HG03280 (cell line): ENCODE measurements at regions not wholly inside any gene's neighbourhood (a gene's known extent, or its start where the extent isn't known, plus 50 kb on each side); places are given as distances from the start of the nearest gene placed in this dataset.
"Not testable (repeated sequence)": the region's sequence is repeated elsewhere in the genome, so short reads cannot be mapped to it uniquely, and the experiment has no call there.

Source experiments
- ATAC-seq: cut with Tn5 transposase; IDR thresholded peaks from one replicate; pipeline ENCODE4 v1.9.1; 2021; ENCODE audit warnings: mild to moderate bottlenecking, moderate library complexity; ENCODE audit not compliant: unreplicated experiment

DNA sequence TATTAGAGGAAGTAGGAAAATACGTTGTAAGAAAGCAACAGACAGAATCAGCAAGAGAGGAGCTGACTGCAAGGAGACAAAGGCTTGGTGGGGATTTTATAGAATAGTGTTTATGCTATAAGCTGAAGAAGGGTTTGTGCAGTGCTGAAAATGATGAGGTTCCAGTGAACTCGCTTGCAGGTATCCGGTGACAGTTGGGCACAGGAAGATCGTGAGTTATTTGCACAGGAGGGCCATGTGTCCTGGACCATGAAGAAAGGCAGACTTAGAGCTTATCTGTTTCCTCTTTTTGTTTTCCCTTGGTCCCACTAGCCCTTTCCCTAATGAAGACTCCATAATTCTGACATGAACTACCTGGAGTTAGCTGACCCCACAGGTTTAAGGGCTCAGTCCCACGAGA is 61.4 kb downstream of the NXNL2 start:
- ATAC-seq: no peak

DNA sequence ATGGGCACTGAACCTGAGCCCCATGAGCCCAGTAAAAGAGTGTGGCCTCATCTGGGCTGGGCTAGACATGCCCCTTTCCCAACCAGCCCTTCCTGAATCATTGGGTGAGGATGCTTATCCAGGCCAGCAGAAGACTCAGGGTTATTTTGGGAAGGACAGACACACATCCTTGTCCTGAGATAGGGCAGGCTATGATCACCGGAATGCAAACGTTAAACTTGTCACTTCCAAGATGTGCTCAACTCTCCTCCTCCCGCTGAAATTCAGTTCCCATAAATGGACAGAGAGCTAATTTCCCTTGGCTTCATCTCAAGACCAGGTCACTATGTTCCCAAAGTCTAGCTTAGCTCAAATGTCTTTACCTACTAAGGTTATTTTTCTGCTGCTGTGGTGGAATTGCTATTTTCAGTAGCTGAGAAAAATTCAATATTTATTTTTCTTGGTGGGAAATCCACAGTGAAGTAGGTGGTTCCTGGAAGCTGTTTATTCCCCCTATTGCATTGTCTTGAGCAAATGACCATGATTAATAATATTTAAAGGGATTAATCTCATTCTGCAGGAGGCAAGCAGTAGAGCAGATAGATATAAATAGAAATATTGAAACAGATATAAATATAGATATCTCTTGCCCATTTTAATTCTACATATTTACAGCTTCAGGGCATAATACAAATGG is 70.0 kb downstream of the NXNL2 start:
- no peak for ATAC-seq

DNA sequence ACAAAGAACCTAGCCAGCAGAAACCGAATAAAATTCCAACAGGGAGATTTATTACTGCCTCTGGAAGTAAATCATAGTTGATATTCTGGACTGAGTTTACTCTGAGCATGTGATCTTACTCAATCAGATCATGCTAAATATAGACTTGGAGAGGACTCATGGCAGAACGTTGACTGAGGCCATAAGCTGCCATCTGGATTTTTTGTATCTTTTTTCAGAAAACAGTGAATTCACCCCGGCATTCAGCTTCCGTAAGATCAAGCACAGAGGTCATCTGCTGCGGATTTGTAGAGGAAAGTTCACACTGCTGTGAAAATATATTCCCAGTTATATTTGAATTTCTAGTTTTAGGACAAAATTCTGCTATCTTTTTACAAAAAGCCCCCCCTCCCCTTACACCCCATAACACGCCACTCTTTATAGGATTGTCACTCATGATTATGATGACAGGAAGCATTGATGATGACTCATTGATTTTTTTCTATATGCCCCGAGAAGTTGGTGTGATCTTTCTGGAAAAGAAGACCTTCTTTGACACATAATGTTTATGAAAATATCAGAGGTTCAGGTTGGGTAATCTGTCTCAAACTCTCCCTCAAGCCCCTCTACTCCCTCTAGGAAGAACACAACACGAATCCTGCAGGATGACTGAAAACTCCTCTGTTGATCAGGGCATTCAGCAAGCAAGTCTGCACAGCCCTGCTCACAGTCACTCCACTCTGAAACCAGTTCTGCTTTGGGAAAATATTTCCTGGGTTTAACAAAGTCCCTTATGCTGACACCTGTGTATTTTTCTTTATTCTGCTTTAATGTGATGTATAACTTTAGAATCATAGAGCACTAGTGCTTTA is 70.8 kb downstream of the NXNL2 start:
- ATAC-seq: no peak

DNA sequence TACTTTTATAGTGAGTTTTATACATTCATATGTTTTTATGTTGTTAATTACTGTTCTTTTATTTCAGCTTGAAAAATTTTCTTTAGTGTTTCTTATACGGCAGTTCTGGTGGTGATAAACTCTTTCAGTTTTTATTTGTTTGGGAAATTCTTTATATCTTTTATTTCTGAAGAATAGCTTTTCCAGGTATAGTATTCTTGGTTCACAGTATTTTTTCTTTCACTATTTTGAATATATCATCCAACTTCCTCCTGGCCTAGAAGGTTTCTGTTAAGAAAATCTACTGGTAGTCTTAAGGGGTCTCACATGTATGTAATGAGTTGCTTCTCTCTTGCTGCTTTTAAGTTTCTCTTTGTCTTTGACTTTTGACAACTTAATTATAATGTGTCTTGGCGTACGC is 79.4 kb downstream of the NXNL2 start:
- no peak for ATAC-seq

DNA sequence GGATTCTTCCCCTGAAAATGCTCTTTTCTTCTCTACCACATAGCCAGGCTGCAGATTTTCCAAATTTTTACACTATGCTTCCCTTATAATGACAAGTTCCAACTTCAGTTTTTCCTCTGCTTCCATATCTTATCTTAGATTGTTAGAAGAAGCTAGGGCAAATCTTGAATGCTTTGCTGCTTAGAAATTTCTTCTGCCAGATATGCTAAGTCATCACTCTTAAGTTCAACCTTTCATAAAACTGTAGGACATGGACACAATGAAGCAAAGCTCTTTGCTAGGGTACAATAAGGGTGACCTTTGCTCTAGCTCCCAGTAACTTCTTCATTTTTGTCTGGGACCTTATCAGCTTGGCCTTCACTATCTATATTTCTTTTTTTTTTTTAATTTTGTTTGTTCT is 88.7 kb downstream of the NXNL2 start:
- ATAC-seq: no peak

DNA sequence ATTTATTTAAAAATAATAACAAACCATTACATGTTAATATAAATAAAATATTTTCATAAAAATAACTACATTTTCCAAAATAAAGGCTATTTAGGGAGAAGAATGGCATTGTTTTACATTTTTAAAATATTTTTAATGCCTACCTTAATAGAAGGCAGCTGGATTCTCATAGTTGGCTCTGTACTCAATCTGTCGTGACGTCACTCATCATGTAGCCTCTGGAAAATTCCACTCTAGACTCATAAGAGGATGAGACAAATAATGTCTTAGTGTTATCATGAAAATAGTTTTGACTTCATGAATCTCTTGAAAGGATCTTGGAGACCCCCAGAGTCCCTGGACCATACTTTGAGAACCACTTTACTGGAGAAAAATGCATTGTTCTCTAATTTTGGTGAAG is 93.1 kb downstream of the NXNL2 start:
- no peak for ATAC-seq

DNA sequence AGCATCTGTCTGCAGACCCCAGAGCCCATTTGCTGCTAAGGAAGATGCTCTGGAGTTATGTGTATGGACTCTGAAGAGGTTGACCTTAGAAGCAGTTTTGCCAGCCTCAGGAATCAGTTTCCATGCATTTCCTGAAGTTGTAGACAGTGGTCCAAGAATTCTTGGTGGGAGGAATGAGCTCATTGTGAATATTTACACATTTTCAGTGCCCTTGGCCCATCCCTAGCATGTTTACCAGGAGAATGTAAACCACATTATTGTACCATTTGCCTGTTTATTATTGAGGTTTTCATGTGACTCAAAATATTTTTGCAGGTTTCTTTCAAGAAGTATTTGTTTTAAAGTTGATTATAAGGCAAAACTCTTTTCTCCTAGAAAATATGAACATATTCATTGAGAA is 93.8 kb downstream of the NXNL2 start:
- ATAC-seq: no peak

DNA sequence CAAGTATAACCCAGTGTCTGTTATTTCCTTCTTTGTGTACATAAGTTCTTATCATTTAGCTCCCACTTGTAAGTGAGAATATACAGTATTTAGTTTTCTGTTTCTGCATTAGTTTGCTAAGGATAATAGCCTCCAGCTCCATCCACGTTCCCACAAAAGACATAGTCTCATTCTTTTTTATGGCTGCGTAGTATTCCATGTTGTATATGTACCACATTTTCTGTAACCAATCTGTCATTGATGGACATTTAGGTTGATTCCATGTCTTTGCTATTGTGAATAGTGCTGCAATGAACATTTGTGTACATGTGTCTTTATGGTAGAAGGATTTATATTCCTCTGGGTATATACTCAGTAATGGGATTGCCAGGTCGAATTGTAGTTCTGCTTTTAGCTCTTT is 95.6 kb downstream of the NXNL2 start:
- not testable (repeated sequence) for ATAC-seq

DNA sequence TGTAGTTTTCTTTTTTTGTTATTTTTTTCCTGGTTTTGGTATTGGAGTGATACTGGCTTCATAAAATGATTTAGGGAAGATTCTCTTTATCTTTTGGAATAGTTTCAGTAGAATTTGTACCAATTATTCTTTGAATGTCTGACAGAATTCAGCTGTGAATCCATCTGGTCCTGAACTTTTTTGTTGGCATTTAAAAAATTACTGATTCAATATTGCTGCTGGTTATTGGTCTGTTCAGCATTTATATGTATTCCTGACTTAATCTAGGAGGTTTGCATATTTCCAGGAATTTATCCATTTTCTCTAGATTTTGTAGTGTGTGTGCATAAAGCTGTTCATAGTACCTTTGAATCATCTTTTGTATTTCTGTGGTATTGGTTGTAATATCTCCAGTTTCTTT is 100.2 kb downstream of the NXNL2 start:
- ATAC-seq: no peak

DNA sequence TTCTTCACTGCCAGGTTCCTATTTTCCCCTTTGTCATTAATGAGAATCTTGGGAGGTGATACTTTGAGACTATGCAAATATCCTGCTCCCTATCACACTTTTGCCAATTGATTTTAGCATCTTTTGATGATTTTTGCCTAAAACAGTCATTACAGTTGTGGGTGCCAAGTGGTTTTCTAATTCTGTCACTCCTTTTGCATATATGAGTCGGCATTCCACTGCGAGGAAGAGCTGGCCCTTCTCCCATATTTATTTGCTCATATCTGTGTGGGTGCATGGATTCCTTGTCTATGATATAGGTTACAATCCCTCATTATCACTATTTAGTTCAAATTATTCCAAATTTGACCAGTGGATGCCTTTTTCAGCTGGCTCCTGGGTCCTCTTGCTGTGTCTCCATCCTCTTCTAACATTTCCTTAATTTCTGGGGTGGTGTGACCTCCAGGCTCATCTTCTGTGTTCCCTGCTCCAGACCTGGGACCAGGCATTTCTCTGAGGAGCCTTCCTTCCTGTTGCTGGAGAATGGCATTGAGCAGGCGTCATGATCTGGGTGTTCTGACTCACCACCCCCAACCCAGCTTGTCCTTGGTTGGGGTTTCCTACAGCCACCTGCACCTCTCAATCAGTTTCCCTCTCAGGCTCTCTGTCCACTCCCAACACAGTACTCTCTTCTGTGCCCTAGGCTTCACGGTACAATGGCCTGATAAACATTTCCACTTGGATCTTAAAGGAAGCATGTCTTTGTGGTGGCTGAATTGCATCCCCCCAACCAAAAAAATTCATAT is 106.7 kb downstream of the NXNL2 start:
- no peak for ATAC-seq

DNA sequence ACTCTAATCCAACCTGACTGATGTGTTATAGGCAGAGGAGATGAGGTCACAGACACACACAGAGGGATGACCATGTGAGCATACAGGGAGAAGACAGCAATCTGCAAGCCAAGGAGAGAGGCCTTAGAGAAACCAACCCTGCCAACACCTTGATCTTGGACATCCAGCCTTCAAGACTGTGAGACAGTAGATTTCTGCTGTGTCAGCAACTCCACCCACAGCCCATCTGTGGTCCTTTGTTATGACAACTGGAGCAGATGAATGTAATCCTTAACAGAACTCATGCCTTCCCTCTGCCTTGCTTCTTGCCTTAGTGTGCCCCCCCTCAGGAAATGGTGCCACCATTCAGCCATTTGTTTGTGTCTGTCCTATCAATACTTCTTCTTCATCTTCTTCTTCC is 107.4 kb downstream of the NXNL2 start:
- ATAC-seq: no peak

DNA sequence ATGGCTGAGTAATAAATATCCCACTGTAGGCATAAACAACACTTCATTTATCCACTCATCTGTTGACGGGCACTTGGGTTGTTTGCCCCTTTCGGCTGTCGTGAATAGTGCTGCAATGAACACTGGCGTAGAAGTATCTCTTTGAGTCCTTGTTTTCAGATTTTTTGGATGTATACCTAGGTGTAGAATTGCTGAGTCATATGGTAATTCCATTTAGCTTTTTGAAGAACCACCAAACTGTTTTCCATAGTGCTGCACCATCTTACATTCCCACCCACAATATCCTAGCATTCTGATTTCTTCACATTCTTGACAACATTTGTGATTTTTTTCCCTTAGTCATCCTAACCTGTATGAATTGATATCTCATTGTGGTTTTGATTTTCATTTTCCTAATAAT is 109.0 kb downstream of the NXNL2 start:
- ATAC-seq: no peak

DNA sequence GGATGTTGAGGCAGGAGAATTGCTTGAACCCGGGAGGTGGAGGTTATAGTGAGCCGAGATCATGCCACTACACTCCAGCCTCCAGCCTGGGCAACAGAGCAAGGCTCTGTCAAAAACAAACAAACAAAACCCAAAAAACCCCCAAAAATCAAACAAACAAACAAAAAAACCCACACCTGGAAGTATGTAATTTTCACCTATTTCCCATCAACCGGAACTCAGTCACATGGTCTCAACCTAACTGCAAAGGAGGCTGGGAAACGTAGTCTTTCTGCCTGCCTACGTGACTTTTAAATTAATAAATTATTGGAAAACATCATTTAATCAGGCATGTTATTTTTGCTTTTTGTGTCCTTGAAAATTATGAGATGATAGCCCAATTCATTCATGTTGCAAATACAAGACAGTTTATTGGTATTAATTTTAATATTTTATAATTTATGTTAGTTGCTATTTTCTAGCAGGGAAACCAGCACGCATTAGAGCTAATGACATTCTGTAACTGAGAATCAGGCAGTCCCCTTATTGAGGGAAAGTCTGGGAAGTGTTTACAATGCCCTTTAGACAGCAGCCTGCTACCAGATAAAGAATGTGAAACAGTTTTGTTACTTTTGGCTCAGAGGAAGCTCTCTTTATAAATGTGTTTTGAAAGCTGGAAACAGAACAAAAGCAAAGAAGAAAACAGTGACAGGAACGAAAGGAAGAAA is 110.3 kb downstream of the NXNL2 start:
- ATAC-seq: no peak

DNA sequence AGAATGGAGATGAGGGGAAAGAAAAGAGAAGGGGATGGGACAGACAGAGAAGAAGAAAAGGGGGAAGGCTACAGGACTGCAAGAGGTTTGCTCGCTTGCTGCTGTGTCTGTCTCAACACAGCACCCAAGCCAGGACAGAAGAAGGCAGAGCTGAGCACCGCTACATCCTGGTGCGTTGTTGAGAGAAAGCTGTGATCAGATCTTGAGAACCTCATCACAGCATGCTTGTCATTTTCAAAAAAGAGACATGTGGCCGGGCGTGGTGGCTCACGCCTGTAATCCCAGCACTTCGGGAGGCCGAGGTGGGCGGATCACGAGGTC is 110.9 kb downstream of the NXNL2 start:
- no peak for ATAC-seq

DNA sequence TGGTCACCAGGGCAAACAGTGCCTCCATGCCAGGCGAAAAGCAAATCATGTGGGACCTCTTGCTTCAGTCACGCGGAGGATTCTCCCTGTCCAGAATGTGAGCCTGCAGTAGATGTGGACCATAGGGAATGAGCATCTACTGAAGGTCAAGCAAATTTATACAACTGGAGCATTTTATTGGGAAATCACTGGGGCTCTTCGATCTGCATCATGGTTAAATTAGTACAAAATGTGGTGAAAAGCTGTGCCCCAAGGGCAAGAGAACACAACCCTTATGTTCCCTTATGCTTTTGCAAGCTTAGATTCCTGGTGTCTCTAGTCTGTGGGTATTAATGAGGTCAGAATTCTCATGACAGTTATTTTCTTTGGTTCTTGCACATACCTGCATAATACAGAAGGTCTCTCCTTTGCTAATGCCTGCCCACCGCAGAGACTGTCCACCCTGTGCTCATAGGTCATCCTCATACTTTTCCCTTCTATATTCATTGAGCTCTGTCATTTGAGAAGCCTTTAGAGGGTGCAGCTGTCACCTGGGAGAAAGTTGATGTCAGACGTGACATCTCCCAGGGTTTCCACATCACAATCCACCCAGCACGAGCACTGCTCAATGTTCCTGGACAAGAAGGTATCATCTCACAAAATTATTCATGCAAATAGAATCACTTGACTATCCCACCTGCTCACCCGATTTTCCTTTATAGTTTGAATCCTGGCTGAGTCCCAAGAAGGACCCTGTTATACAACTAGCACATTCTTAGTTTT is 111.7 kb downstream of the NXNL2 start:
- no peak for ATAC-seq

DNA sequence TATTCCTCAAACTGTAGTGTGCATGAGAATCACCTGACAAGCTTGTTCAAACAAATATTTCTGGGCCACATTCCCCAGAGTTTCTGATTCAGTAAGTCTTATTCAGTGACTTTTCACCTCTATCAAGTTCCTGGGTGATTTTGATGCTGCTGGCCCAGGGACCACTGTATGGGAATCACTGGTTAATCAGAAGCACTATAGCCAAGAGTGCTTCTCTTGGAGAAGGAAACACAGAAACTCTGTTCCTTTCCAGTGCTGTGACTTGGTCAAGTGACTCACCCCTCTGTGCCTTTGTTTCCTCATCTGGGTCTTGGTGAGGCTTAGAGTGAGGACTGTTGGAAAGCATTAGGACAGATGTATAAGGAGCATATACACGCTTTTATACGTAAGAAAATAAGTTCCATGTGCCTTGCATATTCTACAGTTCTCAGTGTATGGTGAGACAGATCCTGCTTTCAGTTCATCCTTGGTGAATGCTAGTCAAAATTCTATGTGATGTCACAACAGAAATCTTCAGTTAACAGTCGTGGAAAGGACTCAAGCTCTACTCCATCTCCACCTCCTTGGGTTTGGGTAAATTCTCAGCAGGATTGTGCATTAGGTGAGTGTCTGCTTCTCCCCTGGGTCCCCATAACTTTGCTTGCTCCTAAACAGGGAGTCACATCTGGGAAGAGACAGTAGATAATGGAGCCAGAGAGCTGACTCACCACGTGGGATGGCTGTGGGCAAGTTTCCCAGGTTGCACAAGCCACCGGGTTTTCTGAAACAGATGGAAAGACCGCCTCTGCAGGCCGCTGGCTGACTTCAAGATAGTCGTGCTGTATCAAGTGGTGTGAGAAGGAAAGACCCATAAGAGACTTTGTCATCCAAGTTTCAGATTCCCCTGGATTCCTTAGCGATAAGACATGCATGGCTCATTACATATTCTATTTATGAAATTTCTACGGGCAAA is 117.0 kb downstream of the NXNL2 start:
- no peak for ATAC-seq

DNA sequence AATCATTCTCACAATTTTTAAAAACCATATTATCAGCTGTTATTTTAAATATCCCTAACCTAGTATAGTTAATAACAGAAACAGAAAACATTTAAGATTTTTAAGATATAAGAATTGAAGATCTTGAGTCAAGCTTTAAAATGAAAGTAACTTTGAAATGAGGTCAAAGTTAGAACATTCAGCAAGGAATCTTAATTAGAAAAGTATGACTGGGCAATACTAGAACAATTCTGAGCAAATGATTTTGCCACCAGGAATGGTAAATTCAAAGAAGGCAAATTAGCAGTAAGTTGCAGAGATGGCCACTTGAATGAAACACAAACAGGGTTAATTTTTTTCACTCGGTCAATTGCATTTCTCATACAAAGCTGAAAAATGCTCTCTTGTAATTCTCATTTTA is 117.9 kb downstream of the NXNL2 start:
- no peak for ATAC-seq

DNA sequence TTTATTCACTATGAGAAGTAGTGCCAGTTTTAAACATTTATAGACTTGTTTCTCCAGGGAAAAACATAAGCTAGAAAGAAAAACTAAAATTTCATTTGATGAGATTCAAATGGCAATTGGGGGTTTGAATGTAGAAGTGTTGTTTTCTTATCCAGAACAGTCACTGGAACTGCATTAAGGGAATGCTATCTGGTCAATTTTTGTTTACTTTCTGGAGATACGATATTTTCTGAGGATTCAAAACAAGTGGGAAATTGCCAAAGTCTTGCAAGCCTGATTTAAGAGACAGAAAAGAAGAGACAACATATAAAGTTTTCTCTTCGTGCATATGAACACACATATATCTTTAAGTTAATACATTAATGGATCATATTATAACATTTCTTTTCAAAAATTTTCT is 118.4 kb downstream of the NXNL2 start:
- ATAC-seq: no peak

DNA sequence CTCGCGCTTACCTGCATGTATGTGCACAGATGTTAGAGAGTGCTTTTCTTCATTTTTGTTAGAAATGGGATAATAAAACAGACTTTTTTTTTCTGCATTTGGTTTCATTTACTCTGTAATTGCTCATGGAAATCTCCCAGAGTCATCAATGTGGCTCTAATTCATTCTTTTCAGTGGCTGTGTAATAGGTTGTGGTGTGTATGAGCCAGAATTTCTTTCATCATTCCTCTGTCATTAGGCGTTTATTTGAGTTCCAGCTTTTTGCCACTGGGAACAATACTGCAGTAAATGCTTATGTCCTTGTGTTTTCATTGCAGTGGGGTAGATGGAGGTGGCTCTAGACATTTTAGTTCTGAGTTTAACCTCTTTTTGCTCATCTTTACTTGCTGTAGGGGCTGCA is 118.9 kb downstream of the NXNL2 start:
- ATAC-seq: no peak

DNA sequence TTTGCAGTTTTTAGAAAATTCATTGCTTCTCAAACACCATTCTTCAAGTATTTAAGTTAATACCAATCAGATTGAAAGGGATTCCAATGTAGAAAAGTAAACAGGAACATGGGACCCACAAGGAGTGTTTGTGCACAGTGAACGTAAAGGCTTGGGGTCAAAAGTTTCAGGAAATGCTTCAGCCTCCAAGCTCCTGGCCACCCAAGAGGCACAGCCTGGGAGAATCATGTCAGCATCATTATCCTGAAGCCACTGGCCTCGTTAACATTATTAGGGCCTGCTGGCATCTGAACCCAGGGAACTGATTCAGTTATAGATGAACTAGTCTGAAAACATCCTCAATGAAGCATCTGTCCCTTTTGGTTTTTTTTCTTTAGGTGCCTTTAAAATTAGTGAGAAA is 122.9 kb downstream of the NXNL2 start:
- no peak for ATAC-seq
